ENCODE measurements at regions not wholly inside any gene's neighbourhood (a gene's known extent, or its start where the extent isn't known, plus 50 kb on each side); places are given as distances from the start of the nearest gene placed in this dataset.

DNA sequence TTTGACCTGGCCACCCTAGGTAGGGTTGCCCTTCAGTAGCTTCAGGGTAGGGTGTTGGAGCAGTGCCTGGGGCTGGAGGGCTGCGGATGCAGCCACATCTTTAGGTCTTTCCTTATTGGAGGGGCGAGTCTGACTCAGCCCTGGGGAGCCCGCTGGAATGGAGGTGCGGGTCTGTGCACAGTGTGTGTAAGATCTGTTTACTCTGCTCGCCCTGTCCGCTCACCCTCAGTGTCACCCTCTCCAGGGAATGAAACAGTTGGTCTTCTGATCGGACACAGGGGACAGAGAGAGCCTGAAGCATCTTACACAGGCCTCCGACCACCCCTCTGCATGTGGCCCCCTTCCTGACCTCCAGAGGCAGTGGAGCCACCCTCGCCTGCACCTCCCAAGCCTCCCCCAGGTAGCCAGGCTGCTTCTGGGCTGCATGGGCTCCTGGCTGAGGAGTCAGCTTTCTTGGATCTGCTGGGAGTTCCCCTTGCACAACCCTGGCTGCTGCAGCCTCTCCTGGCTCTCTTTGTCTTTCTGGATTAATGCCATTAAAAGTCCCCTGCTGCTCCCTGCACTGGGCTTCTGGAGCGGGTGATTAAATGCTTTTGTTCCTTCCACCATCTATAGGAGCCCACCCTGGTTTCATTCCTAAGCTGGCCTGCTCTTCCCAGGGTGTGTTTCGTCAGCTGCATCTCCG, 82.6 kb downstream of the ASB1 start:
- Histone ChIP-seq H3K4me1 (no peaks in the 10 kb centered on the region), H3K27ac (no peak overlapping the region), H3K9me3 (no peaks in the 10 kb centered on the region), H3K4me3 (no peak overlapping the region), H3K36me3 (no peaks in the 10 kb centered on the region), H3K27me3 (peaks cover 0 to 21% (median 0%) of the 10 kb centered on the region in 9 donors)
- 72 to 83% (median 77%) methylated on average over 10 to 12 of the region's 12 CpGs for WGBS, 4 donors
- peak in 2 of 4 donors; percentile 34 to 41 for ATAC-seq
- intact Hi-C loops (cut with DNase I): no loop called here
- no peak for DNase-seq
- no peak for TF ChIP-seq POLR2A (IDR thresholded peaks at IDR 0.05)
- TF ChIP-seq, protein P1, sequence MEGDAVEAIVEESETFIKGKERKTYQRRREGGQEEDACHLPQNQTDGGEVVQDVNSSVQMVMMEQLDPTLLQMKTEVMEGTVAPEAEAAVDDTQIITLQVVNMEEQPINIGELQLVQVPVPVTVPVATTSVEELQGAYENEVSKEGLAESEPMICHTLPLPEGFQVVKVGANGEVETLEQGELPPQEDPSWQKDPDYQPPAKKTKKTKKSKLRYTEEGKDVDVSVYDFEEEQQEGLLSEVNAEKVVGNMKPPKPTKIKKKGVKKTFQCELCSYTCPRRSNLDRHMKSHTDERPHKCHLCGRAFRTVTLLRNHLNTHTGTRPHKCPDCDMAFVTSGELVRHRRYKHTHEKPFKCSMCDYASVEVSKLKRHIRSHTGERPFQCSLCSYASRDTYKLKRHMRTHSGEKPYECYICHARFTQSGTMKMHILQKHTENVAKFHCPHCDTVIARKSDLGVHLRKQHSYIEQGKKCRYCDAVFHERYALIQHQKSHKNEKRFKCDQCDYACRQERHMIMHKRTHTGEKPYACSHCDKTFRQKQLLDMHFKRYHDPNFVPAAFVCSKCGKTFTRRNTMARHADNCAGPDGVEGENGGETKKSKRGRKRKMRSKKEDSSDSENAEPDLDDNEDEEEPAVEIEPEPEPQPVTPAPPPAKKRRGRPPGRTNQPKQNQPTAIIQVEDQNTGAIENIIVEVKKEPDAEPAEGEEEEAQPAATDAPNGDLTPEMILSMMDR (IDR thresholded peaks at IDR 0.05): no peak

DNA sequence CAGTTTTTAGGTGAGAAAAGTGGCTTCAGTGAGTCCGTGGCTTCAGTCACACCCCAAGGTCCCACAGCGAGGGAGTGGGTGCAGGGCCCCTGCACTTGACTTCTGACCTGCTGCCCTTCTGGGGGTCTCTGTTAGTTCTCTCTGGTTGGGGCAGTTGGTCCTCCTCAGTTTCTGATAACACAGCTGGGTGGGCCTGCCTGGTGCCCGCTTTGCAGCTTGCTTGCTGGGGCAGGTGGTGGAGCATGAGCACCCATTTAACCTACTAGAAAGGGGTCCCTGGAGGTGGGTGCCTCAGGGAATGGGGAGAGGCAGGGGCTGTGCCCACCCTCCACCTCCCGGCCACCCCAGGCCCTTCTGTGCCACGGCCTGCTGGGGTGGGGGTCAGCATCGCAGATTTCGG, 83.2 kb downstream of the ASB1 start:
- Histone ChIP-seq H3K9me3 (peaks cover 0 to 5% (median 0%) of the 10 kb centered on the region in 12 donors), H3K4me3 (no peak overlapping the region), H3K27me3 (peaks cover 0 to 21% (median 0%) of the 10 kb centered on the region in 9 donors), H3K4me1 (no peaks in the 10 kb centered on the region), H3K36me3 (no peaks in the 10 kb centered on the region), H3K27ac (no peak overlapping the region)
- ATAC-seq (no peak), DNase-seq (no peak)
- WGBS, 4 donors: 77 to 98% (median 90%) methylated on average over 6 to 7 of the region's 7 CpGs
- intact Hi-C loops (cut with DNase I): loop anchor here in 4 of 10 donors (5.0 to 10.0 kb wide), 2 partner anchors 275 to 277 kb away; no protein-coding TSS in a partner anchor
- TF ChIP-seq, protein P1 (IDR thresholded peaks at IDR 0.05): no peak
- TF ChIP-seq POLR2A (IDR thresholded peaks at IDR 0.05): no peak

DNA sequence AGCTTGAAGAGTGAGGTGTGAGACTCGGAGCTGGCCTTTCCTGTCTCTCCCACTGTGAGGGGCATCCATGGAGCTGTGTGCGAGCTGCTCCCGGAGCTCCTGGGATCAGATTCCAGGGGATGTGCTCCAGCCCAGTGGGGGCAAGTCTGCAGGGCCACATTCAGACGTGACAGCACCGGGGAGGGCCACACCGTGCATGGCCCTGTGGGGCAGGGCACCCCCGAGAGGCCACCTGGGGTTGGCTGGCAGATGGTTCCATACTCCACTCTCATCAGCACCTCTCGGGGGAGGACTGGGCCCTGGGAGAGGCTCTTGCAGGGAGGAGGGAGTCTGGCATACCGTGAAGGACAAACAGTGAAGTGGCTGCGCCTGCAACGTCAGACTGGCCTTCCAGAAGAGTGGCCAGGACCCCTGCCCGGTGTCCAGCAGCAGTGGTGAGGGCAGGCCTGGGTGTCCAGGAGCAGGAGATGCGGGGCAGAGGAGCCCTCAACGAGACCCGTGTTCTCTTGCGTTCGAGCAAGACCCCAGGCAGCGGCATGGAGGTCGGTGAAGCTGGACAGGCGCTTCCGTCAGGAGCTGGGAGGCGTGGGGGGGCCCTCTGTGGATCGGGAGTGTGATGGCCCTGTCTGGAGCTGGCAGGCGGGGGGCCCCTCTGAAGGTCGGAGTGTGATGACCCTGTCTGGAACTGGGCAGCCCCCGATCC, 84.3 kb downstream of the ASB1 start:
- no peak overlapping the region for H3K4me3 ChIP-seq
- no peak overlapping the region for H3K27ac ChIP-seq
- no peaks in the 10 kb centered on the region for H3K36me3 ChIP-seq
- peaks cover 0 to 9% (median 0%) of the 10 kb centered on the region in 12 donors for H3K9me3 ChIP-seq
- no peak for TF ChIP-seq POLR2A (IDR thresholded peaks at IDR 0.05)
- TF ChIP-seq, protein P1 (IDR thresholded peaks at IDR 0.05): no peak
- 70 to 74% (median 72%) methylated on average over 15 to 26 of the region's 26 CpGs for WGBS, 4 donors
- DNase-seq (no peak), ATAC-seq (peak in 1 of 4 donors; percentile 33)
- intact Hi-C loops (cut with DNase I): loop anchor here in 4 of 10 donors (5.0 to 10.0 kb wide), 2 partner anchors 274 to 276 kb away; no protein-coding TSS in a partner anchor
- H3K4me1 ChIP-seq: no peaks in the 10 kb centered on the region
- H3K27me3 ChIP-seq: peaks cover 0 to 21% (median 0%) of the 10 kb centered on the region in 9 donors

DNA sequence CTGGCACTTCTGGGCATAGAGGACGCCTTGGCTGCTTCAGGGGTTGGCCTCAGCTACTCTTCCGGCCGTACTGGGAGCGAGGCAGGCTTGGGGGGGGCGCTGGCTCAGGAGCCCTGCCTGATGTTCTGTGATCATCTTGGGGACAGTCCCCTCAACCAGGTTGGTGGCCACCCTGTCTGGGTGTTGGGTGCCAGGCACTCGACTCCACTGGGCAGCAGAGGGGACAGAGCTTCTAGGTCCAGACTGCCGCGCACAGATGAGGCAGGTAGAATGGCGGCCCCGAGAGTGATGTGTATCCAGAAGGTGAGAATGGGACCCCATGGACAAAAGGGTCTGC, 84.9 kb downstream of the ASB1 start:
- intact Hi-C loops (cut with DNase I): loop anchor here in 4 of 10 donors (5.0 to 10.0 kb wide), 2 partner anchors 273 to 276 kb away; no protein-coding TSS in a partner anchor
- ATAC-seq (no peak), DNase-seq (no peak)
- no peaks in the 10 kb centered on the region for H3K4me1 ChIP-seq
- H3K9me3 ChIP-seq: peaks cover 0 to 14% (median under 1%) of the 10 kb centered on the region in 12 donors
- H3K27me3 ChIP-seq: peaks cover 0 to 21% (median 0%) of the 10 kb centered on the region in 9 donors
- WGBS, 4 donors: 87 to 99% (median 91%) methylated on average over 6 to 10 of the region's 10 CpGs
- H3K27ac ChIP-seq: no peak overlapping the region
- no peak for TF ChIP-seq POLR2A (IDR thresholded peaks at IDR 0.05)
- no peak overlapping the region for H3K4me3 ChIP-seq
- H3K36me3 ChIP-seq: no peaks in the 10 kb centered on the region
